ENCODE measurements at regions not wholly inside any gene's neighbourhood (a gene's known extent, or its start where the extent isn't known, plus 50 kb on each side); places are given as distances from the start of the nearest gene placed in this dataset.

- H2BK5ac ChIP-seq (ENCODE audit: insufficient read length, low read length) = no peak overlapping the region
- H3K4me2 ChIP-seq (ENCODE audit: insufficient read depth, insufficient read length, low read length) = no peak overlapping the region
- Mint-ChIP-seq H3K36me3 (ENCODE audit: insufficient read depth in 1 of 3, low read depth in 3 of 3) (peaks cover 0 to 1% (median 0%) of the 10 kb centered on the region in 3 experiments; a peak in 1 of 7 replicates), H3K27me3 (ENCODE audit: low read depth) (no peaks in the 10 kb centered on the region; the same call in 1 of the 2 replicates), H3K27ac (no peak overlapping the region; a peak in 1 of 7 replicates), H3K4me3 (no peak overlapping the region), H3K9me3 (peaks cover 2 to 6% of the 10 kb centered on the region in 2 experiments; a peak in 4 of 5 replicates), H3K4me1 (peaks cover 8 to 9% of the 10 kb centered on the region in 2 experiments; a peak in 3 of 4 replicates)
- no peak overlapping the region for H3K9ac ChIP-seq (ENCODE audit: extremely low read depth, insufficient read length, low read length)
- H3K23ac ChIP-seq (ENCODE audit: insufficient read length, low read depth, low read length) = no peak overlapping the region
- H3K79me2 ChIP-seq (ENCODE audit: insufficient read depth, low read length) = no peaks in the 10 kb centered on the region
- no peak overlapping the region for H2BK120ac ChIP-seq (ENCODE audit: low read depth, low read length, poor library complexity, severe bottlenecking)
- H4K91ac ChIP-seq (ENCODE audit: insufficient read length, low read depth, low read length) = no peak overlapping the region
- no peaks in the 10 kb centered on the region for H3K23me2 ChIP-seq (ENCODE audit: insufficient read length, low read depth, low read length, poor library complexity, severe bottlenecking)
- H3K14ac ChIP-seq (ENCODE audit: insufficient read depth, low read length) = no peak overlapping the region; the same call in 1 of the 2 replicates
- H4K8ac ChIP-seq (replicated peaks; ENCODE audit: insufficient read length, low read depth, low read length) = no peak overlapping the region
- H2AK5ac ChIP-seq (ENCODE audit: insufficient read length, low read length) = no peak overlapping the region
- no peaks in the 10 kb centered on the region for H4K20me1 ChIP-seq (ENCODE audit: control insufficient read depth, insufficient read depth, insufficient read length)
- TF ChIP-seq CTCF (conservative IDR thresholded peaks at IDR 0.05) = no peak
- H2BK20ac ChIP-seq (ENCODE audit: low read depth, low read length, poor library complexity, severe bottlenecking) = no peak overlapping the region
- H3T11ph ChIP-seq (ENCODE audit: low read length) = no peak overlapping the region
- no peak overlapping the region for H3K56ac ChIP-seq (ENCODE audit: insufficient read length, low read depth, low read length)
- H3K79me1 ChIP-seq (ENCODE audit: insufficient read depth, low read depth, low read length, poor library complexity, severe bottlenecking) = no peaks in the 10 kb centered on the region
- DNase-seq = no peak
- no peak overlapping the region for H3K27ac ChIP-seq (ENCODE audit: insufficient read length, low read depth, low read length)
- no CpG with 5 or more reads among the region's 14 CpGs for WGBS (ENCODE audit: extremely low coverage, insufficient read length, low lambda C conversion rate)
- no peak overlapping the region for H2BK15ac ChIP-seq (ENCODE audit: low read depth, low read length)
- no peaks in the 10 kb centered on the region for H3K9me3 ChIP-seq (ENCODE audit: control insufficient read depth, low read depth, low read length)
- H3K18ac ChIP-seq (ENCODE audit: insufficient read length, low read depth, low read length) = no peak overlapping the region
- no peak overlapping the region for H3K4ac ChIP-seq (ENCODE audit: low read depth, low read length)
- H3K27me3 ChIP-seq (ENCODE audit: insufficient read depth, low read length) = no peaks in the 10 kb centered on the region
- no peak overlapping the region for H2AFZ ChIP-seq (ENCODE audit: low read length)
- no peak overlapping the region for H2BK12ac ChIP-seq (ENCODE audit: insufficient read length, low read depth, low read length)
- H4K5ac ChIP-seq (ENCODE audit: insufficient read length, low read depth, low read length) = no peak overlapping the region
- H3K4me1 ChIP-seq (ENCODE audit: insufficient read depth, low read length) = no peaks in the 10 kb centered on the region; the same call in 1 of the 2 replicates
These were observed 549.5 kb upstream of the ID2 start for GRCh38 chr2:8132351-8132831.

Measured in H9 (cell line).